NCI-H146 treated with DMSO at 0.1 percent for 48 hours (cell line): ENCODE measurements at regions not wholly inside any gene's neighbourhood (a gene's known extent, or its start where the extent isn't known, plus 50 kb on each side); places are given as distances from the start of the nearest gene placed in this dataset.
"Not testable (repeated sequence)": the region's sequence is repeated elsewhere in the genome, so short reads cannot be mapped to it uniquely, and the experiment has no call there.

Experiments
- DNase-seq: peaks from one replicate; lab custom pipeline; 2025; ENCODE audit not compliant: unreplicated experiment; lab: John Stamatoyannopoulos, UW

DNA sequence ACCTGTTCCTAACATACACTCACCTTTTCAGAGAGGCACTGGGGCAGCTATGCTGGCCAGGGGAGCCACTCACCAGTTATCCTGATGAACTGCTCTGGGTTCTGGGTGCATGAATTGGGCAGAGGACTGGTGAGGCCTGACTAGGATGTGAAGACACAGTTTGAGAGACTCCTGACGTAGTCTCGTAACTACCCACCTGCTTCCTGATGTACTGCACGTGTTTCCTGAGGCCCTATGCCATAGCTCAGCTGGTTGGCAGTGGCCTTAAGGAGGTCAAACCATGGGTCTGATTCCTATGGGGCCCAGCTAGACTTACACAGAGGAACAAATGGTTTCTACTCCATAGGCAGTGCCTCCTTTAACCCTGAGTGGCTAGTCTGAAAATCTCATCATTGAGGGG, 351.7 kb upstream of the FRG2C start:
- not testable (repeated sequence) for DNase-seq

DNA sequence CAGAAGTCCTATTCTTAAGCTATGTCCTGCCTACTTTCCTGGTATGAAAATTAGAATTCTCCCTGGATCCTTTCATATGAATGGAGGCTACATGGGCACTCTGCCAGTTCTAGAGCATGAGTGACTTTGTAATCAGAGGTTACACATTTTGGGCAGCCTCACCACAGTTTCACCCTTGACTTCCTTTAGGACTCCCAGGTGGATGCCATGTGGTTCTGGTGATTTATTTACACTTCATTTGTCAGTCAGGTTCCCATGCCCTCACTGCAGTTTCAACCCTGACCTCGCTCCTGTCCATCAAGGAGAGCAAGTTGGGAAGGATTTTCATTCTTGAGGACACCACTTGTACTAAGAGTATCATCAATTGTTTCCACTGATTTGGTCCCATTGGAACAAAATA, 344.4 kb upstream of the FRG2C start:
- not testable (repeated sequence) for DNase-seq

DNA sequence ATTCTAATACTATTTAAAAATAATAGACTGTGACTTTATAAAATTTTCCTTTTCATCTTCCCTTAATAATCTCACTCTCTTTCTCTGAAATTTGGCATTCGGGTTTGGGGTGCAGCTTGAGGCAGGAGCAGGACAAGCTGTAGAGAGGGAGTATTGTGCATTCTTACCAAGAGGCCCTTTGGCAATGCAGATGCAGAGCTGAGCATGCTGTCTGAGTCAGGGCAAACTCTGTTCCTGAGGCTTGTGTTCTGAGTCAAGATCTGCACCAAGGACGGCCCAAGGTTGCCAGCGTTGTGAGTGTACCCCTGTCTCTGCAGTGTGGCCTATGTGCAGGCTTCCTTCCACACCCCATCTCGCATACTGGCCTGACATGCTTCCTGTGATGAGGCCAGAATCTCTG, 343.8 kb upstream of the FRG2C start:
- no peak for DNase-seq

DNA sequence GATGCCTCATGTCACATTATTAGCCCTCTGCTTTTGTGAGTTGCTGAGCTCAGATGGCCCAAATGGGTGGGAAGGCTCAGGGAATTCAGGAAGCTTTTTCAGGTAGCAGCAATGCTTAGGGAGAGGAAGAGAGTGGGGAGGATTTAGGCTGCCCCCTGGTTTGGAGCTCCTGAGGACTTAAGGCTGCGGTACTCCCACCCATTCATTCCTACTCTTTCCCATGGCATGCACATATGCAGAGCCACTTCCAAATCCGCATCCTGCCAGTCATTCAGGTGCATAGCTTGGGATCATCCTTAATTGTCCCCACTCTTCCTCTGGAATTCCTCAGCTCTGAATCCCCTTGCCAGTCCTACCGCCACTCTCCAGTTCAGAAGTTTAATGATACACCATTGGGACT, 343.1 kb upstream of the FRG2C start:
- no peak for DNase-seq

DNA sequence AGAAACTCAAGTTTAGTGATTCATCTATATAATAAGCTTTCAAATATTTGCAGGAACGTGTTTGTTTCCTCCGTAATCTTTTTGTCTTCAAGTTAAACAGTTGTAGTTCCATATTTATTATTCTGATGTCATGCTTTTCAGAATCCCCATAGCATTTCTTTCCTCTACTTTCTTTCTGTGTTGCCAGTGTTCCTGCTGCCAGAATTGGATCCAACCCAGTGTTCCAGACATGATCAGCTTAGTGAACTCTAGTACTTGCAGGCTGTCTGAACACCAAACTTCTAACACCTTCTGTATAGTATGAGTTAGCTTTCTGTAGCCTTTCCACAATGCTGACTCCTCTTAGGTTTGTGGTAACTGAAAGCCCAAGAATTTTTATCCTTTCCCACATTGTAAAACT, 340.2 kb upstream of the FRG2C start:
- DNase-seq = not testable (repeated sequence)

DNA sequence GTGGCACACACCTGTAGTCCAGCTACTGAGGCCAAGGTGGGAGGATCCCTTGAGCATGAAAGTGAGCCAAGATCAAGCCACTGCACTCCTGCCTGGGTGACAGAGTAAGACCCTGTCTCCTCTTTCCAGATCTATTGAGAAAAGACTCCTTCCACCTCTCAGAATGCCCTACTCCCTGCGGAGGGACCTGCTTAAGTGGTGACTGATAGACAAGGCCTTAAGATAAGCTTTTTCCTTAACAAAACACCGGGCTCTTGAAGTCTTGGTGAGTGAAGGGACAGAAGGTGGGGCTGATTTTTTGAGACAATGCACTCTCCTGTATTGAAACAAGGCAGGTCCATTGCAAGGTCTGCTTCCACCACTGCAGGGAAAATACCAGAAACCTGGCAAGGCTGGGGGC, 338.4 kb upstream of the FRG2C start:
- DNase-seq = no peak

DNA sequence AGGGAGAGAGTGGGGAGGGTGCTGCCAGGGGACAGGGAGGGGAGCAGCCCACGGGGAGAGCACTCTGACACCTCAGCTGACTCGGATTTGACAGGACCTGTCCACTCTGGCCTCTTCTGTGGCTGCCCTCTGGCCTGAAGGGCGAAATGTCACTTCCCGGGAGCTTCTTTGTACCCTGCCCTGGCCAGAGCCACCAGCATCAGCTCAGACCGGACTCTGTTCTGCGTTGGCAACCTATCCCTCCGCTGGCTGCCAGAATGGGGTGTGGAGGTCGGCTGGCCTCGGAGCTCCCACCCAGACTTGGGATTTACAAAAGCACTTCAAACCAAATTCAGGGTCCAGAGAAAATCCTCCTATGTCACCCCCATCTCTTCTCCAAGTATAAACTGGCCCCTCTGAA, 336.7 kb upstream of the FRG2C start:
- DNase-seq = no peak

DNA sequence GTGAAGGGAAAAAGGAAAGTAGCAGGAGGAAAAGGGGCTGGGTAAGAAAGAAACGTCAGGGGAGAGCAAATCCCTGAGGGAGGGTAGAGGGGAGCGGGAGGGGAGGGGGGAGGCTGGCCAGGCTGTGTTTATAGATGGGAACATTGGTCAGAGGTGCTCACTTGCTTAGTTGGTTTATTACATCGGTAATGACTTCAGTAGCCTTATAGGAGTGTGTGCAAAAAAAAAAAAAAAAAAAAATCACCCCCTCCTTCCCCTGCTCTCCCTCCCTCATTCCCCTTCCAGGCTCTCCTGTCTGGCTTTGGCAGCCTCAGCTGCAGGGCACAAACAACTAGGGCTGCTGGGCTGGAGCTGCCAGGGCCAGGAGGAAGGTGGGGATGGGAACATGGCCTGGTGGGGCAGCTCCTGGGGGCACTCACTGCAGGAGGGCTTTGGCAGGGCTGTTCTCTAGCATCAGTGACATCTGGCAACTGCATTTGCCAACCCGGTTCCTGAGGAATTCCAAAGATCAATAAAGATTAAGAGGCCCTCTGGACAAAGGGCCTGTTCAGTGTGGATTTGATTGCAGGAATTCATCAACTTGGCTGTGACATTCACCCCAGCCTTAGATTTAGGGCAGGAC, 334.5 kb upstream of the FRG2C start:
- DNase-seq = no peak

DNA sequence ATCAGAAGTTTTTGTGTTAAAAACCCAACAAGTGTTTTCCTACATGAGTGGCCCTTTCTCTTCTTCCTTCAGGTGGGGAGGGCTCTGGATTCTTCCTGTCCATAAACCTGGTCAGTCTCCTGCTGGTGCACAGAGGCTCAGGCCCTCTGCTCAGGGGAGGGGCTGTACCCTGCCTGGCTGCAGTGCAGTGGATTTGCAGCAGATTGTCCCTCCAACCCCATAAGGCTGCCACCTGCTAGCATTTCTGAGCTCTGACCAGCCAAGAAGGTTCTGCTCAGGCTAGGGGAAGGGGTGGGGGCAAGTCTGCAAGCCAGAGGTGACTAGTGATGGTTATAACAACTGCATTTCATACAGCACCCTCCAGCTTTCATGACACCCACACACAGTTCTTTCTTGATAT, 333.7 kb upstream of the FRG2C start:
- not testable (repeated sequence) for DNase-seq

DNA sequence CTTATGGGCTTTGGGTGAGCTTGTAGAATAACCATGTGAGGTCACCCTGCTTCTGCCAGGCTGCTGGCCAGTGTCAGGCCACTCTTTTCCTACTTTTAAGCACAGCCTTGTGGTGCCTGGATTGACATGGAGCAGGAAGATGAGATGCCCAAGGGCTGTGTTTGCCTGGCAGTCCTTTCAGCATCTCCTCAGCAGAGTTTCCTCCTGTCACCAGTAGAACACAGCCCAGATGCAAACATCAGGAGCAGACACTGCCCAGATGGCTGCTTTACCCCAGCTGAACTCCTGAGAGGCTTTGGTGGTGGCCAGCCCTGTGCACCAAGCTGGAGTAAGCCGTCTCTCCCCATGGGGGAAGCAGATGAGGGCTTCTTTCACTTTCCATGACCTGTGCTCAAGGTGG, 332.0 kb upstream of the FRG2C start:
- DNase-seq = not testable (repeated sequence)

DNA sequence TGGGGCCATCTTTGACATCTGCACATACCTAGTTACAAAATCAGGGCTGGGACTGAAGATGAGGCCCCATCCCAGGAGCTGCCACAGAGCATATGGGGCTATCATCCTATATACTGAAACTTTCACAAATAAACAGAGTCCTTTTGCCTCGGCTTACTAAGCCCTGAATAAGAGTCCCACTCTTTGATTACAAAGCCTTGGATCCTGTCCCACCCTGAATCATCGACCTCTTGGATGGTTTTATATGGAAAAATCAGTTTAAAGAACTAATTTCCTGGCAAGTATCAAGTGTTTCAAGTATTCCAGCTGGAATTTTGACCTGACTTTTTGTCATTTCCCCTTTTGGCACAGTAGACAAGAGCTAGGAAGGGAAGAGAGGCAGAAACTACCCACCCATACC, 331.3 kb upstream of the FRG2C start:
- no peak for DNase-seq

DNA sequence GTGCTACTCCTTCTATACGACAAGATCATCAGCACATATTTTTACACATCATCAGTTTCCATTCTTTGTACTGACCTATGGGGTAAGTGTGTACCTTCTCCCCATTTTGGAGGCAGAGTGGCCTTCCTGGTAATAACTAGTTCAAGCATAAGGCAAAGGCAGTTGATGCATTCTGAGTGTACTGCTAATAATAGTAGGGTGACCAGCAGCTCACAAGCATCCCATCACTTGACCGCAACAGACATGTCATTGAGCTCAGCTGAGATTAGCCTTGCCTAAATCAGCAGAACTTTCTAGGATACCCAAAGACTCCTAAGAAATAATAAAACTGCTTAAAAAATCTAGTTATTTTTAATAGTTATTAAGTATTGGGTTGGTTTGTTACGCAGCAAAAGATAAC, 329.8 kb upstream of the FRG2C start:
- DNase-seq = no peak

DNA sequence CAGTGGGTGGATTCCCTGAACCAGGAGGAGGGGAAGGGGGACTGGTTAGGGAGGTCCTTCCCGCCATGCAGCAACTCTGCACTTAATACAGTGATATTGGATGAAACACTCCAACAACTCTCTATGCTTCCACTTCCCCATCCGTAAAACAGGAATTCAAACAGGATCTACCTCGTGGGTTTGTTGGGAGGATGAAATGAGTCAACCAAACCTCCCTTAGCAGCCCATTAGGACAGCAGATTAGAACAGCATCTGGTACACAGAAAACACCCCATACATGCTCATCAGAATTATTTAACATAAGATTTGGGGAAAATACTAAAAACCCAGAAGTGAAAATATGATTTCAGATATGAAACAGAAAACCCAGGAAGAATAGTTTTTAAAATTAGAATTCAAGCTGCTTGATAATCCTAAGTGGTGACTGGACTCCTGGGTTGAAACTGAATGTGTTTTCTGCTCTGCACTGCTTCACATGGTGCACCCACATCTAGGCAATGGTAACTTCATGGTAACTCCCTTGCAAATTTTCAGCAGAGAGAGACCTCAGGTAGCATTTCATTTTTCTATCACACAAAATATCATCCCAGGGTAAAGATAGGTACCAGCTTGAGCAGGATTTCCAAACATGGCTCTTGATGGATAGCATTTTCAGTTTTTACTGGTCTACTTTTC, 326.8 kb upstream of the FRG2C start:
- DNase-seq = no peak

DNA sequence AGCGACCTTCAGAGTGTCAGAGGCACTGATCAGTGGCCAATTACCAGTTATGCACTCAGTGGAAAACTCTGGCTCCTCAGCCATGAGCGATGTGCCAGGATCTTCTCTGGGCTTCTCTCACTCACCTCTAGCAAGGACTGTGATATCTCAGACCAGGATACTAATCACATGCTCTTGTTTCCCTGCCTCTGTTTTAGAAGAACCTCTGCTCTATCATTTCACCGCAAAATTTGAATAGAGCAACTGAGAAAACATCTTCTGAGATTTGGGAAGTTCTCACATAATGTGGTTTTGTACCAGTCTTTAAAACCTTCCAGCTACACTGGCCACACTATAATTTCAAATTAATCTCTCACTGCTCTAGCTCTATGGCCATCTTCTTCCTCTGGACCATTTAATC, 325.8 kb upstream of the FRG2C start:
- DNase-seq = no peak

DNA sequence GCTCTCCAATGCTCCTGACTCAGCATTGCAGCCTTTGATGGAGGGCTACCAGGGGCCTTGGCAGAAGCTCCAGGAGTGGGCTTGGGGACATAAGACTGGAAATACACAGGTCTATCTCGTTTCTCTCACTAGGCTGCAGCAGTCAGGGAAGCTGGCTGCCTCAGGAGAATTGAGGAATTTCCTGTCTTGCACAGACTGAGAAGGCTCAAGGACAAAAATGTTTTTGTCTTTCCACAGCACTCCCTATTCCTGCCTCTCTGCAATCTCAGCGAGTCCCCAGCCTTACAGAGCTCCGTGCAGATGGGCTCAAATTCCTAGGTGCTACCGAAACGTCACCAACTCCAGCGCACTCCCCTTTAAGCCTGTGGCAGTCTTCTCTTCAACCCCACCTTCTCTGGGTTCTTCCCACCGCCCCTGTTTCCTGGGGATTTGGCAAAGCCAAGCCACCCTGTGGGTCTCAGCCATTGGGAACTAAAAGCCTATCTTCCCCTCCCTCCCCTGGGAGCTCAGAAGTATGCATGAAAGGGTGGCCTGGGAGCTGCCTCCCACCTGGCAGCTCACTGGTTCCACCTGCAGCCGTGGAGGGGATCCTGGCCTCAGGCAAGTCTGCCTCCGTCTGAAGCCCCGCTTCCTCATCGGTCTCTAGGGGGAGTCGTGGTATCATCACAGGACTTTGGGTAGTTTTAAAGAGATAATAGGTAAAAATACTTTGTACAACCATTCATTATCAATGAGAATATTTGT, 322.6 kb upstream of the FRG2C start:
- no peak for DNase-seq

DNA sequence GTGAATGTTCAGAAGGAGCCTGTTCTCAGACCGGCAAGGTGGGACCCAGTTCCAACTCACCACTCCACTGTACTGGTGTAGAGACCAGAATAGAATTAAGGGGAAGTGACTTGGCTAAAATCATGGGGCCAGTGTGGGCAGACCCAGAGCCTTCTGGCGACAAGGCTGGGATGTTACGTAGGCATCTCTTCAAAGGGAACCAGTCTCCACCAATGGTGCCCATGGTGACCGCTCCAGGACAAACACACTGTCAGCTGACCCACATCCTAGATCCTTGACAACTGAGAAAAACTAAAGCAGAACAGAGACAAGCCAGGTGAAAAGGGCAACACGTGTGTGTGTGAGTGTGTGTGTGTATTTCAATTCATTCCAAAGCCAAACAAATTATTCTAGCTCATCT, 321.7 kb upstream of the FRG2C start:
- DNase-seq = no peak

DNA sequence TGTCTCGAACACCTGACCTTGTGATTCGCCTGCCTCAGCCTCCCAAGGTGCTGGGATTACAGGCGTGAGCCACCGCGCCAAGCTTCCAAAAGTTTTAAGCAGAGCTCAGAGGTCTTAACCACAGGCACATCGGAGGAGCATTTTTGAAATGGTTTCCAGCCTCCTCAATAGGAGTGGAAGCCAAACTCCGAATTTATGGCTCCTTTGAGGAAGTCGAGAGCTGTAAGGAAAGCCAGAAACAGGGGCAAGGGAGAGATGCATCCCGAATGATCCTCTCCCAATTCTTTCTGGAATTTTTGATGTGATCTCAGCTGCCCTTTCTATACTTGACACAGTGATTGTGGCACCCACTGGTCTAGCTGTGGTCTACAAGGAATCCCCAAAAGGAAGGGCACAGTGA, 313.6 kb upstream of the FRG2C start:
- not testable (repeated sequence) for DNase-seq

DNA sequence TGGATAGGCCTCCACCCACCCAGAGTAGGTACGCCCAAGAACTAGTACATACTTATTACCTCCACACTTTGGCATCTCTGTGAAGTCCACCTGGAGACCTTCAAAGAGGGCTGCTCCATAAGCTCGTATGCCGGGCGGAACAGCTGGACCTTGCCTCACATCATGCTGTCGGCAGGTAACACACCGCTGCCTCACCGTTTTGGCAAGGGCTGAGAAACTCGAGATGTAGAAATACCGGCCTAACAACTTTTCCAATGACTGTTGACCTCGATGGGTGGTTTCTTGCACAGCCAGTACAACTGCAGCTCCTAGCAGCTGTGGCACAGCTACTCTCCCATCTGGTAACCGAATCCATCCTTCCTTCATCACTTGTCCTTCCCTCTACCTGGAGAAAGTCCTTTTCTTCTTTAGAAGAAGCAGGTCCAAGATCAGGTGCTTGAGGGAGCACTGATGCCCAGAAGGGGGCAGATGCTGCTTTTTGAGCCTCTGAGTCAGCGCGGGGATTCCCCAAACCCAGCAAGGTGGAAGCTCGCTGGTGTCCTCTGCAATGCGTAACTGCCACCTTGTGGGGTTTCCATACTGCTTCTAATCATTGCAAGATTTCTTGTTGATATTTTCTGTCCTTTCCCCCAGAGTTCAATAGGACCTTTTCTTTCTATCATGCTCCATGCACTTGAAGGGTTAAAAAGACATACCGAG, 301.9 kb upstream of the FRG2C start:
- not testable (repeated sequence) for DNase-seq

DNA sequence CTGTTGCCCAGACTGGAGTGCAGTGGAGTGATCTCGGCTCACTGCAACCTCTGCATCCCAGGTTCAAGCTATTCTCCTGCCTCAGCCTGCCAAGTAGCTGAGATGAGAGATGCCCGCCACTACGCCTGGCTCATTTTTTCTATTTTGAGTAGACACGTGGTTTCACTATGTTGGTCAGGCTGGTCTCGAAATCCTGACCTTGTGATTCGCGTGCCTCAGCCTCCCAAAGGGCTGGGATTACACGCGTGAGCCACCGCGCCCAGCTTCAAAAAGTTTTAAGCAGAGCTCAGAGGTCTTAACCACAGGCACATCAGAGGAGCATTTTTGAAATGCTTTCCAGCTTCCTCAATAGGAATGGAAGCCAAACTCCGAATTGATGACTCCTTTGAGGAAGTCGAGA, 291.2 kb upstream of the FRG2C start:
- not testable (repeated sequence) for DNase-seq

DNA sequence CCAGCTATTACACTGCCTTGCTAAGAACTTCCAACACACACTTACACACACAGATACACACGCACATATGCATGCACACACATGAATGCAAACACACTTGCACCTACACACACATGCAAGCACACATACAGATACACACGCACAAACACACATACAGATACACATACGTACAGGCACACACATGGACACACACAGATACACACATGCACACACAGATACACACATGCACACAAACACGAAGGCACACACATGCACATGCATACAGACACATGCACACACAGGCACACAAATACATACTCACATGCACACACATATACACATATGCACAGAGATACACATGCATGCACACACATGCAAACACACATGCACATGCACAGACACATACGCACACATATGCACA, 284.3 kb upstream of the FRG2C start:
- DNase-seq = not testable (repeated sequence)

DNA sequence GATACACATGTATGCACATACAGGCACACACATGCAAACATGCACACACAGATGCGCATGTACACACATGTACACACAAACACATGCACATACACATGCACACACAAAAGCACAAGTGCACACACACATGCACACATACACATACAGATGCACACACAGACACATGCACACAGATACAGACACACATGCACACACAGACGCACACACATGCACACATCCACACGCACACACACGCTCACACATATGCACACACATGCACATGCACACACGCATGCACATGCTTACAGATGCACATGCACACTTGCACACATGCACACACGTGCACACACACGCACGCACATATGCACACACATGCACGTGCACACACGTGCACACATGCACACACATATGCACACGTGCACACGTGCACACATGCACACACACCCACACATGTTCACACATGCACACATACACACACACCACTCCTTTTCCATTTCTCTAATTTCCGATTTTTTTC, 283.8 kb upstream of the FRG2C start:
- no peak for DNase-seq

DNA sequence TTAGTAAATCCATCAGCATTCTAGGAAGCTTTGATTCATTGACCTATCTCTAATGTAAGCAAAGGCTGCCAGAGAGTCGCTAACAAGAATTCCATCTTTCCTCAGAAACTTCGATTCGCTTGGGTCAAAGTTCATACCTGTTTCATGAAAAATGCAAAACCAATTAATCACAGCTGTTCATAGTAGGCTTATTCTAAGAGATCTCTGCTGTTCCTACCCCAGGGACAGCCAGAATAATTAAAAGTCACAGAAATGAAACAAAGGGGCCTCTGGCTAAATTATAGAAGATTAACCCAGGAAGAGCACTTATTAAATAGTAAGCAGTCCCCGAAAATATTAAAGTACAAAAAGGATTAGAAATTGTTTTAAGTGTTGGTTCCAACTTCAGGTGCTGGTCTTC, 280.1 kb upstream of the FRG2C start:
- DNase-seq = not testable (repeated sequence)
